T-helper 2 cell treated with Interferon-gamma antibody and Interleukin-4, amounts not matched to agents 100 ng/mL and 5 ng/mL, for 36 hours (primary cell): ENCODE measurements at regions not wholly inside any gene's neighbourhood (a gene's known extent, or its start where the extent isn't known, plus 50 kb on each side); places are given as distances from the start of the nearest gene placed in this dataset.
"Not testable (repeated sequence)": the region's sequence is repeated elsewhere in the genome, so short reads cannot be mapped to it uniquely, and the experiment has no call there.

ENCODE experiments used
- intact Hi-C: fragments of 100-400 bp; cut with micrococcal nuclease; formaldehyde crosslinking; loops from one replicate; pipeline ENCODE4 v1.15.1; 2023

DNA sequence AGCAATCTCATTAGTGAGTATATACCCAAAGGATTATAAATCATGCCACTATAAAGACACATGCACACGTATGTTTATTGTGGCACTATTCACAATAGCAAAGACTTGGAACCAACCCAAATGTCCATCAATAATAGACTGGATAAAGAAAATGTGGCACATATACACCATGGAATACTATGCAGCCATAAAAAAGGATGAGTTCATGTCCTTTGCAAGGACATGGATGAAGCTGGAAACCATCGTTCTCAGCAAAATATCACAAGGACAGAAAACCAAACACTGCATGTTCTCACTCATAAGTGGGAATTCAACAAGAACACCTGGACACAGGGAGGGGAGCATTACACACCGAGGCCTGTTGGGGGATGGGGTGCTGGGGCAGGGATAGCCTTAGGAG lies 252.9 kb upstream of the MSX2 start:
- intact Hi-C loops = not testable (repeated sequence)

DNA sequence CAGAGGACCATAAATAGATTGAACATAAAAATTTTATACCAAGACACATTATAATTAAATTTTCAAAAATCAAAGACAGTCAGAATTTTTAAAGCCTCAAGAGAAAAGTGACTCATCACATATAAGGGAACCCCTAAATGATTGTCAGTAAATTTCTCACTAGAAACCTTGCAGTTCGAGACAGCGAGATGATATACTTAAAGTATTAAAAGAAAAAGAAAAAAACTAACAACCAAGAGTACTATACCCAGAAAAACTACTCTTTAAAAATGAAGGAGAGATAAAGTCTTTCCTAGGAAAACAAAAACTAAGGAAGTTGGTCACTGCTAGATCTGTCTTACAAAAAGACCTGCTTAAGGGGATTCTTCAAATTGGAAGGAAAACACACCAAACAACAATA lies 251.4 kb upstream of the MSX2 start:
- intact Hi-C loops = no loop called here

DNA sequence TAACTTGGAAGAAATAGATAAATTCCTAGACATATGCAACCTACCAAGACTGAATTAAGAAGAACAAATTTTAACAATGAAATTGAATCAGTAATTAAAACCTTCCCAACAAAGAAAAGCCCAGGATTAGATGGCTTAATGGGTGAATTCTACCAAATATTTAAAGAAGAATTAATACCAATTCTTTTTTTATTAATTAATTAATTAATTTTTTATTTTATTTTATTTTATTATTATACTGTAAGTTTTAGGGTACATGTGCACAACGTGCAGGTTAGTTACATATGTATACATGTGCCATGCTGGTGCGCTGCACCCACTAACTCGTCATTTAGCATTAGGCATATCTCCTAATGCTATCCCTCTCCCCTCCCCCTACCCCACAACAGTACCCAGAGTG lies 248.4 kb upstream of the MSX2 start:
- intact Hi-C loops = not testable (repeated sequence)

DNA sequence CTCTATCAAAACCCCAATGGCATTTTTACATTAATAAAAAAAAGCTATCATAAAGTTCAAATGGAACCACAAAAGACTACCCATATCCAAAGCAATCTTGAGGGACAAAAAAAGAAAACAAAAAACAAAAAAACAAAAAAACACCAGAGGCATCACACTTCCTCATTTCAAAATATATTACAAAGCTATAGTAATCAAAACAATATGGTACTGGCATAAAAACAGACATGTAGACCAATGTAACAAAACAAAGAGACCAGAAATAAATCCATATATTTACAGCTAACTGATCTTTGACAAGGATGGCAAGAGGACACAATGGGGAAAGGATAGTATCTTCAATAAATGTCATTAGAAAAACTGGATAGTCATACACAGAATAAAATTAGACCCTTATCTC lies 245.1 kb upstream of the MSX2 start:
- intact Hi-C loops = no loop called here

DNA sequence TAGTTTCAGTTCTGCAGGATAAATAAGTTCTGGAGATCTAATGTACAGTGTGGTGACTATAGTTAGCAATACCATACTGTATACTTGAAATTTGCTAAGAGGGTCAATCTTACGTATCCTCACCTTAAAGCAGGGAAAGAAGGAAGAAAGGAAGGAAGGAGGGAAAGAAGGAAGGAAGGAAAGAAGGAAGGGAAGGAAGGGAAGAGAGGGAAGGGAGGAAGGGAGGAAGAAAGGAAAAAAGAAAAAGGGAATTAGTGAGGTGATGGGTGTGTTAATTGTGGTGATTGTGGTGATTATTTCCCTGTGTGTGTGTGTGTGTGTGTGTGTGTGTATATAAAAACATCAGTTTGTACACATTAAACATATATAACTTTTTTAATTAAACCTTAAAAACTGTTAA lies 242.6 kb upstream of the MSX2 start:
- intact Hi-C loops = no loop called here

DNA sequence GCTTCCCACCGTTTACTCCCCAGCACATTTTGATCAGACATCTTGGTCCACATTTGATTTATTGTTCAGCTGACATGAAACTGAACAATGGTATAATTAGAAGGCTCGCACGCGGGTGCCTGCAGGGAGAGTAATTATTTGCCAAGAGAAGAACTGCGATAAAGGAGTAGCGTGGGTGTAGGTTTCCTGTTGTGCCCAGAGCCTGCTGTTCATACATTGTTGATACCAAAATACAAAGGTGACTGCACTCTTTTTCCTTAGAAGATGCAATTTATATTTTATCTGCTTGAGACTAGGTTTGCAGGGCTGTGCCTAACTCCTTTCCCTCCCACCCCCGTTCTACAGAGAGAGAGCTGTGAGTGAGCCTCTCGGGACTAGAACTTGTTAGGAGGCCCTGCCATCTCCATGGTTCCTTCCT lies 241.8 kb upstream of the MSX2 start:
- intact Hi-C loops = no loop called here

DNA sequence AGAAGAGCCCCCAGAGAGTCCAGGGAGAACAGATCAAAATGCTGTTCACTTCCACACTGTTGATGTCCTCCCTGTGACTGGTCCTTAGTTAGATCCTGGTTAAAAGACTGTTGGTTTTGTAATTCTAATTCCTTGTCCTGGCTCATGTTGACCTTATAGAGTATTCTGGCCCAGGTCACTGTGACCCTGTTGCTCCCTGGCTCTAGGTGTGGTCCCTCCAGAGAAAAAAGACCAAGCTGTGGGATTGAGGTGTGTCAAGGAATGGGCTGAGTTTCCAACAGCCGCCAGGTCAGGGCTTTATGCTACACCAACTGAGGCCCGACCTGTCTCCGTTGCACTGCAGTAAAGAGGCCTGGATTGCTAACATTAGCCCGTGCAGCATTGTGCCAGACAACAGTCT lies 241.0 kb upstream of the MSX2 start:
- intact Hi-C loops = no loop called here

DNA sequence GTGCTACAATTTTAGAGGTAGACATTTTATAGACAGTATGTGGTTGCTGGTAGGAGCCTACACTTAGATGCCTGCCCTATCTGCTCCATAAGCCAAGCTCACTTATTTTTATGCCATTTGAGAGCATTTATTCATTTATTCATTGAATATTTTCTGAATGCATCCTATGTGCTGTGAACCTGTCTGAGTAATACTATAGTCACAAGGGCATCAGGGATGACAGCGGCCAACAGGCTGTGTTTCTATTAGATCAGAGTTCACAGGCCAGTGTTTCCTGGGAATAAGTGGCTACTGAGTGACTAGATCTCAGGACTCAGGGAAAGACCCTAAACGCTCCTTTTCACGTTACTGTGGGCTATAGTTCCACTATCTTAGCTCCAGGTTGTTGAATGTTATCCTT lies 235.2 kb upstream of the MSX2 start:
- intact Hi-C loops = no loop called here

DNA sequence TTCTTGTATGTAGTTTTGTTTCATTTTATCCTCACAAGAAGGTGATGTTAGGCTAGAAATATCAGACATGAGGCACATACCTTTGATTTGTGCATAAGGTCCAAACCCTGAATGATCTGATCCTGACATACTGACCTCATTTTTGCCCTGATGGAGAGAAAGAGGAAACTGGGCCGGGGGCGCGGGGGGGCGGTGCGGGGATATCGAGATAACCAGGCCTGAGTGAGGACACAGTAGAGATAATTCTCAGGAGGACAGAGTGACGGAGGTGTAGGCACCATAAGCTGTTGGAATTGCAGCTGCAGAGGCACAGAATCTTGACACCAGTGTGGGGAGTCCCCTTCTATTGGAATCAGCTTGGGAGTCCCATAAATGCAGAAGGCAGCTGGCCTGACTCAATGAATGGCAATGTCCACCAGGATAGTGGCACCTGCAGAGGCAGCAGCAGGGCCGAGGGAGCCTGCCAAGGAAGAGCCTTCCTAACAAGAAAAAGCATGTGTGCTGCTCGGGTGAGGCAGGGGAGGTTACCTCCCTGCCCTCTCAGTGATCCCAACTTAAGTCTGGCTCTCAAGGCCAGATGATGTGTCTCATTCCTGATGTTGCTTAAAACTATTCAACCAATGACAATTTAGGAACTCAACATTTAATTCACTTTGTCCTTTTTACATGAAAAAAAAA lies 234.3 kb upstream of the MSX2 start:
- intact Hi-C loops = no loop called here

DNA sequence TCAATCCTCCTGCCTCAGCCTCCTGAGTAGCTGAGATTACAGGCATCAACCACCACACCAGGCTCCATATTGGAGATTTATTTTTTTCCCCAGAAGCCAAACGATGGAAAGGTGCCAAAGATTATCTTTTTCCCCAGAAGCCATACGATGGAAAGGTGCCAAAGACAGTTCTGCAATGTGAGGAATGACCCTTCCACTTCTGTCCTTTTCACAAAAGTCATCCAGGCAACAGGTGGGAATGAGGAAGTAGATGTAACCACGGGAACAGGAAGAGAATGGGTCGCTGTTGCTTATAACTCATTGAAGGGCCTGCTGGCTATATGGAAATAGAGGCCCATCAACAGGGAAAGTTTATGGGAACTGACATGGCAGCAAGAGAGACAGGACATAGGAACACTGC lies 233.7 kb upstream of the MSX2 start:
- intact Hi-C loops = no loop called here

DNA sequence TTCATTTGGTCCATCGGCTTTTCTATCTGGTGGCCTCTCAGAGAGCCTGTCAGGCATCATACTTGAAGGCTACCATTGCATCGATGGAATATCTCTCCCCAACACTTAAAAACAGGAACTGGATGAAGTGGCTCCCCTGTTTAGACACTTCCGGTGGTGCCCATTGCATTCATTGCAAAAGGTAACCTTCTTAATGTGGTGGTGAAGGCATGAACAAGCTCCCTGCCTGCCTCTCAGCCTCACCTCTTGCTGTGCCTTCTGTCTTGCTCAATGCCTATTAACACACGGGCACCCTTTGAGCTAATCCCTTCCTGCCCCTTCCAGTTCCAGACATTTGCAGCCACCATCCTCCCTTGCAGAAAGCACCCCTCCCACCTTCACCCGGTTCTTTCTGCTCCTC lies 233.1 kb upstream of the MSX2 start:
- intact Hi-C loops = no loop called here

DNA sequence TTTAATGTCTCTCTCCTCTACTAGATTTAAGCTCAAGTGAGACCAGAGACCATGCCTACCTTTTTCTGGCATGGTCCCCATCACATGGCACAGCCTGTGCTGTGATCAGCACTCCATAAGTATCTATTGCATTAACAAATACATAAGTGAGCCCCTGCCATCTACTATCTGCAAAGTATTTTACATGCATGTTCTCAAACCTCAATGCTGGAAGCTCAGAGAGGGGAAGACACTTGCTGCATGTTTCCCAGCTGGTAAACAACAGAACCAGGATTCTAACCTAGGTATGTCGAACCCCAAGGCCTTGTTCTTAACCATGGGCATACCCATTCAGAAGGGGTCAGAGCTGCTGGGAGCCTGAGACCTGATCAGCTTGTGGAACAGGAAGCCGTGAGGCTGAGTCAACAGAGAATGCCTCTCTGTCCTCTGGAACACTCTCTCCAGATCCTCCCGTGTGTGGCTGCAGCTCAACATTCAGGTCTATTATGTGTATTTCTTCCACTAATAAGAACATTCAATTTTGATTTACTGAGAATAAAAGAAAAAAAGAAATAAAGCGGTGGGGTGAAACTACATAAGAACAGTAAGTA lies 232.5 kb upstream of the MSX2 start:
- intact Hi-C loops = no loop called here

DNA sequence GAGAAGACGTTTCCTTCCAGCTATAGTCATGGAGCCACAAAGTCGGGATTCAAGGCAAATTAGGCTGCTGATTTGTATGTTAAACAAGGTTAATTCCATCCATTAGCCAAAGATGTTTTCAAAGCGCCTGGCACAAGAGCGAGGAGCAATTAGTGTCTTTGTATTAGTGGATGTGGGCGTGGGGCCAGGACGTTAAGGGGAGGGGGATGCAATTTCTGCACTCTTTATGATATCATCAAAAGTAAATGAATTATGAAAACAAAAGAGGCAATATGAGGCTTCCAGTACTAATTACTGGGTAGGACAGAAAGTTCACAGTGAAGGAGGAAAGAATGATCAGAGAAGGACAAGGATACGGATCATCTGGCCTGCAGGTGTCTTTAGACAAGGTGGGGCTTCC lies 230.9 kb upstream of the MSX2 start:
- intact Hi-C loops = no loop called here

DNA sequence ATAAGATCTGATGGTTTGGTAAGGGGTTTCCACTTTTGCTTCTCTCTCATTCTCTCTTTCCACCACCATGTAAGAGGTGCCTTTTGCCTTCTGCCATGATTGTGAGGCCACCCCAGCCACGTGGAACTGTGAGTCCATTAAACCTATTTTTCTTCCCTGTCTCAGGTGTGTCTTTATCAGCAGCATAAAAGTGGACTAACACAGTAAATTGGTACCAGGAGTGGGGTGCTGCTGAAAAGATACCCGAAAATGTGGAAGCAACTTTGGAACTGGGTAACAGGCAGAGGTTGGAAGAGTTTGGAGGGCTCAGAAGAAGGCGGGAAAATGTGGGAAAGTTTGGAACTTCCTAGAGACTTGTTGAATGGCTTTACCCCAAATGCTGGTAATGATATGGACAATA lies 226.4 kb upstream of the MSX2 start:
- intact Hi-C loops = not testable (repeated sequence)

DNA sequence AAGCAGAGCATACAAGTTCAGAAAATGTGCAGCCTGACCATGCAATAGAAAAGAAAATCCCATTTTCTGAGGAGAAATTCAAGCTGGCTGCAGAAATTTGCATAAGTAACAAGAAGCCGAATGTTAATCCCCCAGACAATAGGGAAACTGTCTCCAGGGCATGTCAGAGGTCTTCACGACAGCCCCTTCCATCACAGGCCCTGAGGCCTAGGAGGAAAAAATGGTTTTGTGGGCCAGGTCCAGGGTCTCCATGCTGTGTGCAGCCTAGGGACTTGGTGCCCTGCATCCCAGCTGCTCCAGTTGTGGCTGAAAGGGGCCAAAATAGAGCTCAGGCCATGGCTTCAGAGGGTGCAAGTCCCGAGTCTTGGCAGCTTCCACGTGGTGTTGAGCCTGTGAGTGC lies 225.8 kb upstream of the MSX2 start:
- intact Hi-C loops = not testable (repeated sequence)

DNA sequence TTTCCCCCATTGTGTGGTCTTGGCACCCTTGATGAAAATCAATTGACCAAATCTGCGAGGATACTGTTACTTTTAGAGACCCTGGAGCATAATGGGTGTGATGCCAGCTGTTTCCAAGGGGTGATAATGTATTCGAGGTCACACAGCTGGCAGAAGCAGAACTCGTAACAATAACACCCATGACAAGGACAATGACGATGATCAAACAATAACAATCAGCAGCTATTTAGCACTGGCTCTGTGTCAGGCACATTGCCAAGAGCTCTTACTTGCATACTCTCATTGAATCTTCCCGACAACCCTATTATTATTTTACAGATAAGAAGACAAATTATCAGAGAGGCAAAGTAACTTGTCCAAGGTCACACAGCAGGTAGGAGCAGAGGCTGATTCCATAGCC lies 223.7 kb upstream of the MSX2 start:
- intact Hi-C loops = no loop called here

DNA sequence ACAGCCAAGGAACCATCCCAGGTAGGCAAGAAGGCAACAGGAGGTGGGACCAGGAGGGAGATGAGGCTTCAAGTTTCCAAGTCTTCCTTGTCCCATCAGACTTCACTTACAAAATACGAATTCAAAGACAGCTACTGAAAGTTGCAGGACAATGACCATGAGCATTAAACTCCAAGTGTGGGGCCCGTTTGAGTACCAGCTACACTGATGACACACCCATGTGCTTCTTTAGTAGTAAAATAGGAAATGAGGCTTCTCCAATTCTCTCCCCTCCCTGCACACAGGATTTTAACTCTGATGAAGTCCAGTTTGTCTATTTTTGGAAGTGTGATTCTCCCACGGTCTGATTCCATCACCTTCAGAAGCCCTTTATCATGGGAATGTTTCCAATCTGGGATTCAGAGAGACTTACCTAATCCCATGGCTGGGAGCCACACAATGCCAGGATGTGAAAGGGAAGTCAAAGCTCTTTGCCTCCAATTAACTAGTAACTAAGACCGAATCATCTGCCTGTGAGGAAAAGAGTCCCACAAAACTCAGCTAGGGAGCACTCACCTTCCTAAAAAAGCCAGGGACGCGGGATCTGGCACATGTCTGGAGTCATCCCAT lies 222.8 kb upstream of the MSX2 start:
- intact Hi-C loops = no loop called here

DNA sequence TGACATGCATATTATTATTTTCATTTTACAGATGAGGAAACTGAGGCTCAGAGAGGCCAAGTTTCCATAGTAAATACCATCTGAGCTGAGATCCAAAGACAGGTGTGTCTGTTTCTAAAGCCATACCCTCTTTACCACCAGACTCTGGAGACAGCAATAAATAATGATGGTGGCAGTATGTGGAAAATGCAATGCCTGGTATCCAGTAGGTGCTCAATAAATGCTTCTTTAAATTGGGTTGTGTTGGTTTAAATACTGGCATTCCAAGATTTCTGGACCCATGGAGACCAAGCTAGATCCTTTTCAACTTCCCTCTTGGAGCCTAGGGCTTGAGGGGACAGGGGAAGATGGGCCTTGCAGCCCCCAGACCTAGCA lies 221.3 kb upstream of the MSX2 start:
- intact Hi-C loops = no loop called here

DNA sequence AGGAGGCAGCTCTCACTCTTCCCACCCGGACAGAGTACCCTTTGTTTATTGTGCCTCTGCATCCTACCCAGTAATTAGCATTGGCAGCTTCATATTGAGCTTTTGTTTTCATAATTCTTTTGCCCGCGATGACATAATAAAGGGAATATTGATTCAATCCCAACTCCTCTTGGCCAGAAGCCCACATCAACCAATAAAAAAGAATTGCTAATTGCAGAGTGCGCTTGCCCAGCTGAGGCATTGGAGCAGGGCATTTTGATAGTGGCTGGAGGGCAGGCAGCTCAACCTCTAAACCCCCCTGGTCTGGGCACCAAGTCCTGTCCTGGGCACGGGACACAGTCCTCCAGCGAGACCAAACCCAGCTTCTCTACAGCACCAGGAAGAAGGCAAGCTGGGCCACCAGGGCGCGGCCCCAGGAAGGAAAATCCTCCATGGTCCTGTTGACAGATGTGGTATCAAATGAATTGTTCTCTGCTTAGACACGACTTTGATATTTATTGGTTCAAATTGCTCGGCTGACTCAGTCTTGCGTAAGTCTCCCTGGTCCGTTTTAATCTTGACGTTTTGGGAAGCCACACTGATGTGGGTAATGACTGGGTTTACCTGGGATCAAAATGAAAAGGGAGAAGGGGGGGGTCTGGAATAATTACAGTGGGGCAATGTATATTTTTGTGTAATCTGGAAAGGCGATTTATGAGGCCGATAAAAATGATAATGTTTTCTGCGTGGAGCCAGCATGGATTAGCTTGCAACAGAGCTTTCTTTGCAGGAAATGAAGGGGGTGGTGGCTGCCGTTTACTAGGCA lies 220.7 kb upstream of the MSX2 start:
- intact Hi-C loops = no loop called here

DNA sequence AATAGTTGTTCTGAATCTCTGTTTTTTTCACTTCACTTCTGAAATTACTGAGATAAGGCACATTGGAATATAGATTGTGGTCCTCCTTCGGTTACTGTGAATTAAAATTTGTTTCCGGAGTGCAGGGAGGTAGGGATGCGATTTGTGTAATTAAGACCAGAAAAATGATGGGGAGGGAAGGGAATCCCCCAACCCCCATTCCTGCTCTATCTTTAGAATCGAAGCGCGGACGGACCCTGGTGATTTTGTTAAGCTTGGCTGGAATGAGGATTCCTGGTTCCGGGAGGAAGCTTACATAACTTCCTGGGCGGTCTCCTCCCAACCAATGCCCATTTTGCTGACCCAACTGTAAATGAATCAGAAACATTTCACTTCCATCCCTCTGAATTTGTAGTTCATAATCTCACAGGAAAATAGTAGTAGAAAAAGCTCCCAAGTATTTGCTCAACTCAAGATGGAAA lies 220.1 kb upstream of the MSX2 start:
- intact Hi-C loops = no loop called here

DNA sequence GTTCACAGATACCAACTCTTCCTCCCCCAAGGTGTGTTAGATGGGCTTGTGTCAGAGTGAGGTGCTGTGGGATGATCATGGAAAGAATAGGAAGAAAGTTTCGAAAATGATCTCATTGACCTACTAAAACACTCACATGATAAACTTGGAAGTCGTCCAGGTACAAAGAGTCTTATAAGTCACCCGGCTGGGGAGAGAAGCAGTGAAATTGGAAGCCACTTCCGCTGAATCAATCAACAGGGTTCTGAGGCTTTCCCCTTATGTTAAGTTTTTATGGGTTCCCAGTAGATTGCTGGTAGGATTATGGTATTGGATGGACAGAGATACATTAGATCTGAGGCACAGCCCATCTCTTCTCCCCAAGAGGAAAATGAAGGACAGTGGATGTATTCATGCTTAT lies 218.8 kb upstream of the MSX2 start:
- intact Hi-C loops = no loop called here

DNA sequence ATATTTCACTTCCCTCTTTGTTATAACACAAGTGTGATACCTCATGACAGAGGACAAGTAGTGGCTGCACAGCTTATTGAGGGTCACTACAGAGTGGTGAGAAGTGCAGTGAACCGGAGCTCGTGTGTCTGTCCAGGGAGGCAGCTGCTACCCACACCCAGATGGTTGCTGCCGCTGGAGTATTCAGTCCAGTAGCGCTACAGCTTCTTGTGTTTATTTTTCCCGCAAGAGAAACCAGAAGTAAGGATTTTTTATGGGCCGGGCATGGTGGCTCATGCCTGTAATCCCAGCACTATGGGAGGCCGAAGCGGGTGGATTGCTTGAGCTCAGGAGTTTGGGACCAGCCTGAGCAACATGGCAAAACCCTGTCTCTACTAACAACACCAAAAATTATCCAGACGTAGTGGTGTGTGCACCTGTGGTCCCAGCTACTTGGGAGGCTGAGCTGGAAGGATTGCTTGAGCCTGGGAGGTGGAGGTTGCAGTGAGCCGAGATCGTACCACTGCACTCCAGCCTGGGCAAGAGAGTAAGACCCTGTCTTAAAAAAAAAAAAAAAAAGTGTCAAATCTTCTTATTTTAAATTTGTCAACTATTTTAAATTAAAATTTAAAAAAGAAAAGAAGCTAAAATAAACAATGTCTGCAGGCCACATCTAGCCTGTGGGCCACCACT lies 213.5 kb upstream of the MSX2 start:
- intact Hi-C loops = not testable (repeated sequence)
